Body of pancreas (tissue), 4 donors: ENCODE measurements at regions not wholly inside any gene's neighbourhood (a gene's known extent, or its start where the extent isn't known, plus 50 kb on each side); places are given as distances from the start of the nearest gene placed in this dataset.

Experiments used
- CTCF ChIP-seq, 7 experiments: fragments of 450-650 bp in 4 of 7; fragments of 200-600 bp in 3 of 7; sonication (generic) in 3 of 7; IDR thresholded peaks; one replicate each; pipeline ENCODE4 v1.5.1; 2016 to 2019; ENCODE audit warnings: antibody characterized with exemption in 7 of 7
- POLR2A ChIP-seq, 3 donors: fragments of 450-650 bp; IDR thresholded peaks; one replicate each; pipeline ENCODE4 v1.6.1; 2016; ENCODE audit warnings: antibody characterized with exemption in 3 of 3, mild to moderate bottlenecking in 2 of 3

GRCh38 chrX:6456196-6456595 is 78.7 kb downstream of the VCX3A start:
- TF ChIP-seq POLR2A (IDR thresholded peaks at IDR 0.05) = no peak
- no peak for TF ChIP-seq CTCF (IDR thresholded peaks at IDR 0.05)
